ENCODE measurements at regions not wholly inside any gene's neighbourhood (a gene's known extent, or its start where the extent isn't known, plus 50 kb on each side); places are given as distances from the start of the nearest gene placed in this dataset.

- no peak for TF ChIP-seq POLR2A (IDR thresholded peaks at IDR 0.05)
- no peaks in the 10 kb centered on the region for H3K27me3 ChIP-seq
- ATAC-seq = peak in 1 of 4 donors; percentile 24
- 90 to 100% (median 92%) methylated on average over 2 of the region's 2 CpGs for WGBS, 4 donors
- intact Hi-C loops (cut with DNase I) = no loop called here
- no peaks in the 10 kb centered on the region for H3K9me3 ChIP-seq
- no peak for DNase-seq
- no peak overlapping the region for H3K4me3 ChIP-seq
- no peak overlapping the region for H3K27ac ChIP-seq
- H3K36me3 ChIP-seq = no peaks in the 10 kb centered on the region
- no peaks in the 10 kb centered on the region for H3K4me1 ChIP-seq
Observed at GRCh38 chr4:117429061-117429460, 343.7 kb upstream of the TRAM1L1 start.

GRCh38 chr4:117429506-117429905 lies 344.1 kb upstream of the TRAM1L1 start:
- Histone ChIP-seq H3K4me3 (no peak overlapping the region), H3K27me3 (no peaks in the 10 kb centered on the region), H3K9me3 (no peaks in the 10 kb centered on the region), H3K36me3 (no peaks in the 10 kb centered on the region), H3K27ac (no peak overlapping the region), H3K4me1 (no peaks in the 10 kb centered on the region)
- intact Hi-C loops (cut with DNase I) = no loop called here
- ATAC-seq = peak in 1 of 4 donors; percentile 42
- DNase-seq = peak in 1 of 5 donors; percentile 16
- 65 to 100% (median 91%) methylated on average over 2 to 5 of the region's 5 CpGs for WGBS, 4 donors
- no peak for TF ChIP-seq POLR2A (IDR thresholded peaks at IDR 0.05)
- TF ChIP-seq CTCF (IDR thresholded peaks at IDR 0.05) = no peak

GRCh38 chr4:117434424-117434823 lies 349.0 kb upstream of the TRAM1L1 start:
- H3K4me3 ChIP-seq = no peak overlapping the region
- intact Hi-C loops (cut with DNase I) = no loop called here
- 20 to 36% (median 27%) methylated on average over 1 of the region's 1 CpG for WGBS, 4 donors
- no peaks in the 10 kb centered on the region for H3K4me1 ChIP-seq
- no peaks in the 10 kb centered on the region for H3K27me3 ChIP-seq
- no peak overlapping the region for H3K27ac ChIP-seq
- no peaks in the 10 kb centered on the region for H3K36me3 ChIP-seq
- H3K9me3 ChIP-seq = no peaks in the 10 kb centered on the region
- TF ChIP-seq CTCF (IDR thresholded peaks at IDR 0.05) (no peak), POLR2A (IDR thresholded peaks at IDR 0.05) (no peak)
- ATAC-seq (no peak), DNase-seq (no peak)

GRCh38 chr4:117447925-117448324 lies 362.5 kb upstream of the TRAM1L1 start:
- TF ChIP-seq CTCF (IDR thresholded peaks at IDR 0.05) (peak in 2 of 12 donors; percentile 15 to 16), POLR2A (IDR thresholded peaks at IDR 0.05) (no peak)
- WGBS, 4 donors = 78 to 88% (median 84%) methylated on average over 2 of the region's 2 CpGs
- H3K9me3 ChIP-seq = peaks cover 0 to 25% (median 6%) of the 10 kb centered on the region in 12 donors
- H3K27me3 ChIP-seq = no peaks in the 10 kb centered on the region
- no peaks in the 10 kb centered on the region for H3K4me1 ChIP-seq
- H3K36me3 ChIP-seq = no peaks in the 10 kb centered on the region
- no peak for ATAC-seq
- H3K27ac ChIP-seq = no peak overlapping the region
- no peak for DNase-seq
- no peak overlapping the region for H3K4me3 ChIP-seq
- intact Hi-C loops (cut with DNase I) = no loop called here

- DNase-seq = no peak
- Histone ChIP-seq H3K4me1 (no peaks in the 10 kb centered on the region), H3K36me3 (no peaks in the 10 kb centered on the region), H3K4me3 (no peak overlapping the region), H3K27me3 (no peaks in the 10 kb centered on the region), H3K9me3 (peaks cover 0 to 6% (median 2%) of the 10 kb centered on the region in 12 donors), H3K27ac (no peak overlapping the region)
- TF ChIP-seq CTCF (IDR thresholded peaks at IDR 0.05) = no peak
- no peak for TF ChIP-seq POLR2A (IDR thresholded peaks at IDR 0.05)
- intact Hi-C loops (cut with DNase I) = no loop called here
- no peak for ATAC-seq
- WGBS, 4 donors = 6 to 30% (median 13%) methylated on average over 1 of the region's 1 CpG
Observed at GRCh38 chr4:117455088-117455487, 369.7 kb upstream of the TRAM1L1 start.
